ENCODE measurements at regions not wholly inside any gene's neighbourhood (a gene's known extent, or its start where the extent isn't known, plus 50 kb on each side); places are given as distances from the start of the nearest gene placed in this dataset.

DNA sequence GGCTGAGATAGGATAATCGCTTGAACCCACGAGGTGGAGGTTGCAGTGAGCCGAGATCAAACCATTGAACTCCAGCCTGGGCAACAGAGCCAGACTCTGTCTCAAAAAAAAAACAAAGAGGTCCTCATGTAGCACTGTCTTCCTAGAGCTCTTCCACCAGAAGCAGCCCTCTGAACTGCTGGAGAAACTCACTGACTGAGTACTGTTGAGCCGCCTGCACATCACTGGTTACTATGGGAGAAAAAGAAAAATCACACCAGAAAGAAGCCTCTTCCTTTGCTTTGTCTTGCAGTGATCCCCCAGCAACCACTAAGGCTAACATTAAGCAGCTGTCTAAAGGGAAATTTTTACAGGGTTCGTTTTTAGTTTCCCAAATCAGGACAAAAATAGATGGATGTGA, 112.9 kb upstream of the LYPLAL1 start:
- no peak overlapping the region for H3K27ac ChIP-seq
- H3K36me3 ChIP-seq: no peaks in the 10 kb centered on the region
- no peak overlapping the region for H3K4me3 ChIP-seq
- peaks cover 0 to 3% (median 0%) of the 10 kb centered on the region in 6 donors for H3K4me1 ChIP-seq
- H3K9me3 ChIP-seq: peaks cover 0 to 11% (median 7%) of the 10 kb centered on the region in 8 donors
- H3K27me3 ChIP-seq (replicated peaks in 1 of 7): no peaks in the 10 kb centered on the region
- TF ChIP-seq, protein P1, sequence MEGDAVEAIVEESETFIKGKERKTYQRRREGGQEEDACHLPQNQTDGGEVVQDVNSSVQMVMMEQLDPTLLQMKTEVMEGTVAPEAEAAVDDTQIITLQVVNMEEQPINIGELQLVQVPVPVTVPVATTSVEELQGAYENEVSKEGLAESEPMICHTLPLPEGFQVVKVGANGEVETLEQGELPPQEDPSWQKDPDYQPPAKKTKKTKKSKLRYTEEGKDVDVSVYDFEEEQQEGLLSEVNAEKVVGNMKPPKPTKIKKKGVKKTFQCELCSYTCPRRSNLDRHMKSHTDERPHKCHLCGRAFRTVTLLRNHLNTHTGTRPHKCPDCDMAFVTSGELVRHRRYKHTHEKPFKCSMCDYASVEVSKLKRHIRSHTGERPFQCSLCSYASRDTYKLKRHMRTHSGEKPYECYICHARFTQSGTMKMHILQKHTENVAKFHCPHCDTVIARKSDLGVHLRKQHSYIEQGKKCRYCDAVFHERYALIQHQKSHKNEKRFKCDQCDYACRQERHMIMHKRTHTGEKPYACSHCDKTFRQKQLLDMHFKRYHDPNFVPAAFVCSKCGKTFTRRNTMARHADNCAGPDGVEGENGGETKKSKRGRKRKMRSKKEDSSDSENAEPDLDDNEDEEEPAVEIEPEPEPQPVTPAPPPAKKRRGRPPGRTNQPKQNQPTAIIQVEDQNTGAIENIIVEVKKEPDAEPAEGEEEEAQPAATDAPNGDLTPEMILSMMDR (IDR thresholded peaks at IDR 0.05 in 8 of 11, conservative IDR thresholded peaks at IDR 0.05 in 3 of 11): no peak
- TF ChIP-seq POLR2AphosphoS5 (IDR thresholded peaks at IDR 0.05): no peak
- TF ChIP-seq POLR2A (IDR thresholded peaks at IDR 0.05): no peak
- intact Hi-C loops (cut with DNase I; ENCODE audit: low total_unique reads): no loop called here
- DNase-seq: no peak
- 85 to 89% (median 86%) methylated on average over 5 of the region's 5 CpGs for WGBS, 5 donors

GRCh38 chr1:219062161-219062560, 111.5 kb upstream of the LYPLAL1 start:
- Histone ChIP-seq H3K4me3 (no peak overlapping the region), H3K27me3 (replicated peaks in 1 of 7) (no peaks in the 10 kb centered on the region), H3K9me3 (peaks cover 0 to 6% (median 3%) of the 10 kb centered on the region in 8 donors), H3K27ac (no peak overlapping the region), H3K36me3 (no peaks in the 10 kb centered on the region), H3K4me1 (peaks cover 0 to 4% (median 0%) of the 10 kb centered on the region in 6 donors)
- WGBS, 5 donors: 69 to 96% (median 89%) methylated on average over 4 of the region's 4 CpGs
- DNase-seq: no peak
- intact Hi-C loops (cut with DNase I; ENCODE audit: low total_unique reads): no loop called here
- no peak for TF ChIP-seq POLR2AphosphoS5 (IDR thresholded peaks at IDR 0.05)
- TF ChIP-seq, protein P1 (IDR thresholded peaks at IDR 0.05 in 8 of 11, conservative IDR thresholded peaks at IDR 0.05 in 3 of 11): no peak
- no peak for TF ChIP-seq POLR2A (IDR thresholded peaks at IDR 0.05)

GRCh38 chr1:219066098-219066497, 107.6 kb upstream of the LYPLAL1 start:
- H3K36me3 ChIP-seq: no peaks in the 10 kb centered on the region
- H3K4me1 ChIP-seq: peaks cover 0 to 4% (median 0%) of the 10 kb centered on the region in 6 donors
- no peak overlapping the region for H3K27ac ChIP-seq
- DNase-seq: no peak
- H3K27me3 ChIP-seq (replicated peaks in 1 of 7): no peaks in the 10 kb centered on the region
- H3K4me3 ChIP-seq: no peak overlapping the region
- 83 to 96% (median 86%) methylated on average over 1 of the region's 1 CpG for WGBS, 5 donors
- TF ChIP-seq POLR2A (IDR thresholded peaks at IDR 0.05): no peak
- no peak for TF ChIP-seq POLR2AphosphoS5 (IDR thresholded peaks at IDR 0.05)
- TF ChIP-seq, protein P1 (IDR thresholded peaks at IDR 0.05 in 8 of 11, conservative IDR thresholded peaks at IDR 0.05 in 3 of 11): no peak
- intact Hi-C loops (cut with DNase I; ENCODE audit: low total_unique reads): no loop called here
- H3K9me3 ChIP-seq: no peaks in the 10 kb centered on the region

- Histone ChIP-seq H3K9me3 (peaks cover 0 to 1% (median 0%) of the 10 kb centered on the region in 8 donors), H3K27ac (no peak overlapping the region), H3K27me3 (replicated peaks in 1 of 7) (no peaks in the 10 kb centered on the region), H3K36me3 (no peaks in the 10 kb centered on the region), H3K4me1 (peaks cover 0 to 4% (median 0%) of the 10 kb centered on the region in 6 donors), H3K4me3 (no peak overlapping the region)
- TF ChIP-seq POLR2A (IDR thresholded peaks at IDR 0.05): no peak
- TF ChIP-seq, protein P1 (IDR thresholded peaks at IDR 0.05 in 8 of 11, conservative IDR thresholded peaks at IDR 0.05 in 3 of 11): peak in 4 of 11 experiments; percentile 15 to 36 (median 28)
- WGBS, 5 donors: 66 to 81% (median 73%) methylated on average over 1 of the region's 1 CpG
- intact Hi-C loops (cut with DNase I; ENCODE audit: low total_unique reads): no loop called here
- no peak for DNase-seq
Observed at GRCh38 chr1:219066631-219067349, 106.9 kb upstream of the LYPLAL1 start.
